K562 (cell line): ENCODE measurements at regions not wholly inside any gene's neighbourhood (a gene's known extent, or its start where the extent isn't known, plus 50 kb on each side); places are given as distances from the start of the nearest gene placed in this dataset.

Experiments used
- ATAC-seq: fragments of 200-7000 bp; cut with Tn5 transposase; 3 replicates; pipeline ENCODE4 v1.9.1; 2020; ENCODE audit warnings: moderate library complexity
- BruUV-seq: library from RNA; stranded (reverse); fragments of 400-500 nt; replicated peaks from 2 replicates; lab custom pipeline; 2021; lab: Mats Ljungman, UMichigan
- CTCF ChIA-PET: fragments of 300-600 bp; formaldehyde crosslinking; extraction: SDS; loops from one replicate; lab custom pipeline; 2021; ENCODE audit warnings: low intra/inter-chr PET ratio; lab: Yijun Ruan, JAX
- POLR2A ChIA-PET: fragments of 300-600, 350-650 bp; sonication (Branson Sonifier 250); formaldehyde crosslinking; extraction: SDS; loops from one replicate; lab custom pipeline; 2021; ENCODE audit warnings: antibody characterized with exemption, inconsistent platforms; lab: Yijun Ruan, JAX
- DNase-seq, 4 experiments: peaks; one replicate each; pipeline versions ENCODE4 v3.0.0 to v3.0.0-alpha.2; 2011 to 2018; ENCODE audit warnings: low spot score in 3 of 4, mixed read lengths in 3 of 4; ENCODE audit errors: extremely low read depth in 1 of 4
- FAIRE-seq: peaks from 2 replicates; lab custom pipeline; 2011; peaks lifted over from hg19 to GRCh38; lab: Jason Lieb, UNC
- H2AFZ ChIP-seq: 2 replicates; pipeline ENCODE4 v1.6.0; 2011; ENCODE audit warnings: low read depth, low read length, control low read depth, inconsistent platforms
- H3K27ac ChIP-seq: fragments of 200-600 bp; 3 replicates; pipeline ENCODE4 v1.8.0; 2011; ENCODE audit warnings: low read depth, mild to moderate bottlenecking, control low read depth, inconsistent platforms, low read length, moderate library complexity, mixed read lengths; ENCODE audit errors: extremely low read depth
- H3K27me3 ChIP-seq, 2 experiments: fragments of 300-600 bp in 1 of 2; 2 replicates in 1 of 2; 3 replicates in 1 of 2; pipeline versions ENCODE4 v1.6.0 to v1.8.0; 2011; ENCODE audit warnings: inconsistent platforms in 2 of 2, low read length in 2 of 2, mild to moderate bottlenecking in 1 of 2, mixed read lengths in 1 of 2, moderate library complexity in 1 of 2; ENCODE audit not compliant: control insufficient read depth in 2 of 2, insufficient read depth in 2 of 2
- H3K36me3 ChIP-seq: fragments of 300-600 bp; 3 replicates; pipeline ENCODE4 v1.8.0; 2011; ENCODE audit warnings: mild to moderate bottlenecking, low read length, inconsistent platforms; ENCODE audit not compliant: control insufficient read depth, insufficient read depth
- H3K4me1 ChIP-seq, 2 experiments: fragments of 200-600 bp in 1 of 2; replicated peaks in 1 of 2; 2 replicates in 1 of 2; 3 replicates in 1 of 2; pipeline versions ENCODE4 v1.5.1 to v1.8.0; 2011; ENCODE audit warnings: inconsistent platforms in 2 of 2, low read length in 2 of 2, mild to moderate bottlenecking in 1 of 2, mixed read lengths in 1 of 2, moderate library complexity in 1 of 2; ENCODE audit not compliant: control insufficient read depth in 2 of 2, insufficient read depth in 2 of 2
- H3K4me2 ChIP-seq: 2 replicates; pipeline ENCODE4 v1.6.1; 2011; ENCODE audit warnings: low read length, control low read depth, inconsistent platforms, mixed read lengths; ENCODE audit not compliant: insufficient read depth
- H3K4me3 ChIP-seq: fragments of 200-600 bp; sonication (generic), shearing (Covaris generic); 2 replicates; pipeline ENCODE4 v1.5.1; 2016; ENCODE audit warnings: control low read depth, inconsistent platforms
- H3K79me2 ChIP-seq: fragments of 200-600 bp; 3 replicates; pipeline ENCODE4 v1.8.0; 2011; ENCODE audit warnings: low read length, inconsistent platforms; ENCODE audit not compliant: control insufficient read depth, insufficient read depth
- H3K9ac ChIP-seq, 2 experiments: 2 replicates each; pipeline versions ENCODE4 v1.6.0 to v1.6.1; 2011; ENCODE audit warnings: low read depth in 2 of 2, low read length in 2 of 2, control low read depth in 1 of 2, inconsistent platforms in 1 of 2, mild to moderate bottlenecking in 1 of 2, mixed read lengths in 1 of 2; ENCODE audit not compliant: insufficient read depth in 1 of 2
- H3K9me1 ChIP-seq: one replicate; pipeline ENCODE4 v1.6.0; 2011; ENCODE audit warnings: inconsistent platforms, mild to moderate bottlenecking, low read length, moderate library complexity; ENCODE audit not compliant: control insufficient read depth, insufficient read depth
- H3K9me3 ChIP-seq: replicated peaks from 2 replicates; pipeline ENCODE4 v1.5.1; 2011; ENCODE audit warnings: low read depth, low read length, inconsistent platforms; ENCODE audit not compliant: control insufficient read depth, insufficient read depth
- H4K20me1 ChIP-seq: replicated peaks from 2 replicates; pipeline ENCODE4 v1.6.1; 2011; ENCODE audit warnings: low read length, inconsistent platforms, mixed read lengths; ENCODE audit not compliant: control insufficient read depth, insufficient read depth
- ATF4 ChIP-seq: fragments of 450-650 bp; formaldehyde crosslinking; IDR thresholded peaks from 2 replicates; pipeline ENCODE4 v1.4.0; 2022; ENCODE audit warnings: mild to moderate bottlenecking, moderate library complexity
- CXXC5 ChIP-seq: fragments of 250-450 bp; sonication (Bioruptor Pico); IDR thresholded peaks from 2 replicates; pipeline ENCODE4 v1.8.0; 2022; ENCODE audit warnings: inconsistent platforms, mild to moderate bottlenecking, moderate library complexity
- ESRRB ChIP-seq: fragments of 250-450 bp; sonication (Bioruptor Pico); IDR thresholded peaks from 2 replicates; pipeline ENCODE4 v1.5.0; 2020; ENCODE audit warnings: mild to moderate bottlenecking, moderate library complexity, borderline replicate concordance
- ETS2 ChIP-seq: IDR thresholded peaks from 2 replicates; pipeline ENCODE4 v1.6.1; 2016; ENCODE audit warnings: borderline replicate concordance, missing genetic modification characterization, mild to moderate bottlenecking, moderate library complexity, missing compliant biosample characterization; ENCODE audit not compliant: poor library complexity, severe bottlenecking
- HMG20B ChIP-seq: fragments of 250-450 bp; sonication (Bioruptor Pico); IDR thresholded peaks from 2 replicates; pipeline ENCODE4 v1.5.0; 2021; ENCODE audit warnings: mild to moderate bottlenecking
- KLF13 ChIP-seq: fragments of 450-650 bp; IDR thresholded peaks from 2 replicates; pipeline ENCODE4 v1.6.1; 2016; ENCODE audit warnings: missing genetic modification characterization, low read depth, mild to moderate bottlenecking, missing compliant biosample characterization, moderate library complexity, borderline replicate concordance
- NFXL1 ChIP-seq: fragments of 450-650 bp; formaldehyde crosslinking; IDR thresholded peaks from 2 replicates; pipeline ENCODE4 v1.4.0; 2021; ENCODE audit warnings: mild to moderate bottlenecking
- RBM22 ChIP-seq: fragments of 200-400 bp; formaldehyde crosslinking; IDR thresholded peaks from 2 replicates; pipeline ENCODE4 v1.6.1; 2018; ENCODE audit warnings: low read length, low read depth; ENCODE audit not compliant: poor library complexity, severe bottlenecking
- TRIM25 ChIP-seq: fragments of 450-650 bp; IDR thresholded peaks from 2 replicates; pipeline ENCODE4 v1.7.0; 2016; ENCODE audit warnings: borderline replicate concordance
- WGBS: fragments of 100-300 bp; shearing (Covaris generic); methylation state at CpG from one replicate; pipeline ENCODE4 v1.1.6; 2016; ENCODE audit warnings: low coverage, mixed read lengths; ENCODE audit not compliant: insufficient coverage; ENCODE audit errors: missing lambda C conversion rate; 5-methylcytosine and 5-hydroxymethylcytosine counted together
- in situ Hi-C: fragments of 300-500 bp; cut with MboI; formaldehyde crosslinking; loops from 4 replicates; pipeline ENCODE4 v1.15.0; 2018; ENCODE audit warnings: inconsistent platforms, mixed read lengths
- intact Hi-C: fragments of 100-400 bp; cut with micrococcal nuclease; formaldehyde crosslinking; loops from 2 replicates; pipeline ENCODE4 v1.14.2; 2022

- Histone ChIP-seq H3K9me3 (no peaks in the 10 kb centered on the region), H2AFZ (no peak overlapping the region), H3K9ac (no peak overlapping the region), H3K9me1 (no peaks in the 10 kb centered on the region), H3K79me2 (no peaks in the 10 kb centered on the region), H3K4me1 (peaks cover 0 to 17% of the 10 kb centered on the region in 2 experiments; a peak in 3 of 5 replicates), H3K27ac (no peak overlapping the region), H3K36me3 (no peaks in the 10 kb centered on the region), H3K4me3 (no peak overlapping the region), H3K27me3 (peaks cover 11 to 15% of the 10 kb centered on the region in 2 experiments; a peak in 4 of 5 replicates), H3K4me2 (no peak overlapping the region), H4K20me1 (no peaks in the 10 kb centered on the region)
- WGBS = 13% methylated on average over 7 of the region's 7 CpGs
- no peak for TF ChIP-seq TRIM25
- intact Hi-C loops = no loop called here
- ATAC-seq (no peak), FAIRE-seq (no peak), DNase-seq (no peak)
- CTCF ChIA-PET = no interaction called here
- POLR2A ChIA-PET = no interaction called here
- BruUV-seq = no TSS peak
- in situ Hi-C loops = no loop called here
Measured at GRCh38 chr15:39124155-39124552, 456.7 kb upstream of the THBS1 start.

GRCh38 chr15:39124553-39125171 lies 456.2 kb upstream of the THBS1 start:
- BruUV-seq = no TSS peak

More at GRCh38 chr15:39124553-39125171, 456.2 kb upstream of the THBS1 start:
- H3K4me3 ChIP-seq = no peak overlapping the region
- no peaks in the 10 kb centered on the region for H3K9me3 ChIP-seq
- ATAC-seq (no peak), FAIRE-seq (no peak), DNase-seq (no peak)
- no peak overlapping the region for H3K9ac ChIP-seq
- CTCF ChIA-PET = interaction anchor here (1.9 kb wide), 1 partner anchor 455 kb away, joined by 7 read pairs; no protein-coding TSS in a partner anchor
- peaks cover 0 to 17% of the 10 kb centered on the region in 2 experiments; a peak in 3 of 5 replicates for H3K4me1 ChIP-seq
- peaks cover 11 to 15% of the 10 kb centered on the region in 2 experiments; a peak in 4 of 5 replicates for H3K27me3 ChIP-seq
- 4% methylated on average over 6 of the region's 6 CpGs for WGBS
- H3K79me2 ChIP-seq = no peaks in the 10 kb centered on the region
- no peak overlapping the region for H3K4me2 ChIP-seq
- H3K9me1 ChIP-seq = no peaks in the 10 kb centered on the region
- in situ Hi-C loops = no loop called here
- TF ChIP-seq HMG20B = no peak
- TF ChIP-seq ETS2 (tag) = no peak
- TF ChIP-seq ESRRB (CRISPR knock-in tag) = no peak
- TF ChIP-seq ATF4 (CRISPR knock-in tag) = no peak
- TF ChIP-seq CXXC5 (CRISPR knock-in tag) = no peak
- TF ChIP-seq KLF13 (tag) = no peak
- TF ChIP-seq NFXL1 = no peak
- TF ChIP-seq RBM22 = no peak
- H3K27ac ChIP-seq = no peak overlapping the region
- H2AFZ ChIP-seq = no peak overlapping the region
- no peaks in the 10 kb centered on the region for H3K36me3 ChIP-seq
- intact Hi-C loops = loop anchor here (5.0 kb wide), 1 partner anchor 458 kb away; the partner anchor contains the start of gene THBS1
- POLR2A ChIA-PET = no interaction called here
- H4K20me1 ChIP-seq = no peaks in the 10 kb centered on the region
